BLaER1 treated with 17β-estradiol and CSF1 and Interleukin-3, amounts not matched to agents 10 nM and 100 nM (cell line): ENCODE measurements at regions not wholly inside any gene's neighbourhood (a gene's known extent, or its start where the extent isn't known, plus 50 kb on each side); places are given as distances from the start of the nearest gene placed in this dataset.
A peak's percentile ranks its signal among the peaks of the same experiment; 100 is the strongest.

Experiments used
- H3K27ac ChIP-seq, 11 experiments: shearing (Covaris generic); formaldehyde crosslinking; 2 replicates each; pipeline ENCODE4 v1.8.1; 2022
- H3K27me3 ChIP-seq, 11 experiments: shearing (Covaris generic); formaldehyde crosslinking; 2 replicates each; pipeline ENCODE4 v1.8.1; 2022
- H3K36me3 ChIP-seq, 11 experiments: shearing (Covaris generic); formaldehyde crosslinking; 2 replicates each; pipeline ENCODE4 v1.8.1; 2022
- H3K4me1 ChIP-seq, 10 experiments: shearing (Covaris generic); formaldehyde crosslinking; 2 replicates each; pipeline ENCODE4 v1.8.1; 2022
- H3K4me2 ChIP-seq, 11 experiments: shearing (Covaris generic); formaldehyde crosslinking; 2 replicates each; pipeline ENCODE4 v1.8.1; 2022
- H3K4me3 ChIP-seq, 10 experiments: shearing (Covaris generic); formaldehyde crosslinking; 2 replicates each; pipeline ENCODE4 v1.8.1; 2022
- H3K9ac ChIP-seq, 11 experiments: shearing (Covaris generic); formaldehyde crosslinking; 2 replicates each; pipeline ENCODE4 v1.8.1; 2022
- H3K9me3 ChIP-seq, 11 experiments: shearing (Covaris generic); formaldehyde crosslinking; replicated peaks in 1 of 11; 2 replicates each; pipeline ENCODE4 v1.8.1; 2022
- H4K20me1 ChIP-seq, 11 experiments: shearing (Covaris generic); formaldehyde crosslinking; 2 replicates each; pipeline ENCODE4 v1.8.1; 2022
- Cebpa-rat ChIP-seq, 11 experiments: shearing (Covaris generic); IDR thresholded peaks; 2 replicates each; pipeline ENCODE4 v1.8.1; 2022

DNA sequence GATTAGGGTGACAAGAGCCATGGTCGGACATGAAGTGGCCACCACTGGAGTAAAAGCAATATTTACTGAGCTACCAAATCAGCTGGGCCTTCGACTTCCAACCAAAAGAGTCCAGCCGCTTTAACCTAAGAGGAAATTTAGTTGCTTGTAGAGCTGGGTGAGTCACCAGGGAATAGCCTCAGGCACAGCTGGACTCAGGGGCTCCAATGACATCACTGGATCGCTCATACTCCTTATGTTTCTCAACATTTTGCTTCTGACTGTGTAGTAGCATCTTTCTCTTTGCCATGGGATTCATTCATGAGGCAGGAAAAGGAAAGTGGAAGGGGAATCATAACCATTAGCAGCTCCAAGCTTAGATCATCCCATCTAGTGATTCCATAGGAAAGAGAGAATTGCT lies 664.4 kb downstream of the MATN1 start:
- TF ChIP-seq Cebpa-rat (IDR thresholded peaks at IDR 0.05) = no peak
- no peaks in the 10 kb centered on the region for H3K27me3 ChIP-seq
- peak overlapping the region in 1 of 11 experiments; percentile 40; a peak in 1 of 22 replicates for H3K4me2 ChIP-seq
- no peaks in the 10 kb centered on the region for H3K36me3 ChIP-seq
- H3K4me3 ChIP-seq = no peak overlapping the region
- H3K9me3 ChIP-seq = no peaks in the 10 kb centered on the region
- H4K20me1 ChIP-seq = no peaks in the 10 kb centered on the region
- H3K27ac ChIP-seq = no peak overlapping the region
- peaks cover 0 to 31% (median 4%) of the 10 kb centered on the region in 10 experiments; a peak in 9 of 20 replicates for H3K4me1 ChIP-seq
- no peak overlapping the region for H3K9ac ChIP-seq

- Histone ChIP-seq H3K9me3 (no peaks in the 10 kb centered on the region), H3K27me3 (no peaks in the 10 kb centered on the region), H3K36me3 (no peaks in the 10 kb centered on the region), H4K20me1 (no peaks in the 10 kb centered on the region), H3K4me3 (no peak overlapping the region), H3K9ac (no peak overlapping the region), H3K27ac (no peak overlapping the region), H3K4me1 (peaks cover 0 to 4% (median 0%) of the 10 kb centered on the region in 10 experiments; a peak in 1 of 20 replicates), H3K4me2 (no peak overlapping the region)
- no peak for TF ChIP-seq Cebpa-rat (IDR thresholded peaks at IDR 0.05)
These were observed 669.3 kb downstream of the MATN1 start for GRCh38 chr1:30054126-30054525.

DNA sequence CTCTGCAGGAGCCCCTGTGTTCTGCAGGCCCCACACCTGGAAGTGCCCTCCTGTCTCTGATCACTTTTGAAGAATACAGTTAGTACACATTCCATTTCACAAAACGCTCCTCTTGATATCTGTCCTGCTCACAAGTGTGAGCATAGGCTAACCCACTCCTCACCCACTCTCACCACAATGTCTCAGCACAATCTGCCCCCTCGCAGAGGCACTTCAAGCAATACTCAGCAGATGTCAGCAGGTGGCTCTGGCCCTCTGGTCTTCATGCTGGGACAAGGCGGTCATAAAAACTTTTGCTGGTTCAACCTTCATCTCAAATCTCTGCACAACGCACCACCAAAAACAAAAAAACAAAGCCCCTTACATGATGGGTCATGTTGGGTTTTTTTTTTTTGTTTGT lies 671.2 kb downstream of the MATN1 start:
- Histone ChIP-seq H3K36me3 (no peaks in the 10 kb centered on the region), H3K27ac (no peak overlapping the region), H3K9ac (no peak overlapping the region), H3K4me3 (no peak overlapping the region), H3K4me1 (no peaks in the 10 kb centered on the region), H4K20me1 (no peaks in the 10 kb centered on the region), H3K9me3 (no peaks in the 10 kb centered on the region), H3K27me3 (no peaks in the 10 kb centered on the region), H3K4me2 (no peak overlapping the region)
- TF ChIP-seq Cebpa-rat (IDR thresholded peaks at IDR 0.05) = no peak

DNA sequence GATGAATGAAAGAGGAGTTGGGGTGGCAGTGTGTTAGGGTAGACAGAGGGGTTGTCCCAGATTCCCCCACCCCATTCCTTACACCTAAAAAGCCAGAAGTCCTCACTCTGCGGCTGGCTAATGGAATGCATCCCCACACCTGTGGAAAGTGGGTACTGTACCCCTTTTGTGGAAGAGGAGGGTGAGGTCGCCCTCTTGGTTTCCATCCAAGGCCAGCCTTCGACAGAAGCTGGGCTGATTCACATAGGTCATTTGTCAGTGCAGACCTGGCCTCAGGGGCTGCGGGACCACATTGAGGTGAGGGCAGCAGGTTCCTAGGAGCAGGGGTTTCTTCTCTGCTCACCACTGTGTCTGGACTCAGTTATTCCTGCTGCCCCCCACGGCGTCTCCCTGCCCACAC lies 671.6 kb downstream of the MATN1 start:
- Histone ChIP-seq H3K4me2 (no peak overlapping the region), H3K9ac (no peak overlapping the region), H3K27me3 (no peaks in the 10 kb centered on the region), H4K20me1 (no peaks in the 10 kb centered on the region), H3K9me3 (no peaks in the 10 kb centered on the region), H3K4me1 (no peaks in the 10 kb centered on the region), H3K4me3 (no peak overlapping the region), H3K27ac (no peak overlapping the region), H3K36me3 (no peaks in the 10 kb centered on the region)
- no peak for TF ChIP-seq Cebpa-rat (IDR thresholded peaks at IDR 0.05)

DNA sequence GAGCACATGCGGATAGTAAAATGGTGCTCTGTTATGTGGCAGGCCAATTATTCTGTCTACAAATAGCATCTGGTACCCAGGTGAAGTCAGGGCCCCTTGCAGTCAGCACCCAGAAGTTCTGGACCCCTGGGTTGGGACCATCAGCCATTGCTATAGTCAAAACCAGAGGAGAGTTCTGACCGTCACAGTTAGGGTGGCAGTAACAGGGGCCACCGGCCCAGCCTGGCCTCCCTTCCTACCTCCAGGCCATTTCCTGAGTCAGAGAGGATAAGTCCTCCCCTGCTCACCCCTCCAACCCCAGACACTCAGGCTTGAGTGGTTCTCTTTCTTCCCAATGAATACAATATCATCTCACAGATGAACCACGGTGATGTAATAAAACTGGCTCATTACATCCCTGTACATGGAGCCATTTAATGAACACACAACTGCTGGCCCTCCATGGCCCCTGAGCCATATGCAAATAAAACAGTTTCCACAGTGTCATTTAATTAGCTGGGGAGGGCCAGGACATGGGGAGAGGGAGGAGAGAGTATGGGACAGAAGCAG lies 673.6 kb downstream of the MATN1 start:
- no peak overlapping the region for H3K4me3 ChIP-seq
- no peak overlapping the region for H3K27ac ChIP-seq
- no peaks in the 10 kb centered on the region for H4K20me1 ChIP-seq
- no peak overlapping the region for H3K4me2 ChIP-seq
- no peaks in the 10 kb centered on the region for H3K27me3 ChIP-seq
- H3K4me1 ChIP-seq = peaks cover 0 to 3% (median 0%) of the 10 kb centered on the region in 10 experiments; a peak in 3 of 20 replicates
- TF ChIP-seq Cebpa-rat (IDR thresholded peaks at IDR 0.05) = no peak
- no peaks in the 10 kb centered on the region for H3K36me3 ChIP-seq
- H3K9ac ChIP-seq = no peak overlapping the region
- H3K9me3 ChIP-seq = no peaks in the 10 kb centered on the region

GRCh38 chr1:30048905-30049304 lies 674.5 kb downstream of the MATN1 start:
- Histone ChIP-seq H4K20me1 (no peaks in the 10 kb centered on the region), H3K4me3 (no peak overlapping the region), H3K36me3 (no peaks in the 10 kb centered on the region), H3K9me3 (peaks cover 2 to 6% (median 3%) of the 10 kb centered on the region in 11 experiments; a peak in 20 of 22 replicates), H3K27me3 (no peaks in the 10 kb centered on the region), H3K9ac (no peak overlapping the region), H3K4me1 (peaks cover 0 to 7% (median 0%) of the 10 kb centered on the region in 10 experiments; a peak in 3 of 20 replicates), H3K4me2 (no peak overlapping the region), H3K27ac (no peak overlapping the region)
- no peak for TF ChIP-seq Cebpa-rat (IDR thresholded peaks at IDR 0.05)

DNA sequence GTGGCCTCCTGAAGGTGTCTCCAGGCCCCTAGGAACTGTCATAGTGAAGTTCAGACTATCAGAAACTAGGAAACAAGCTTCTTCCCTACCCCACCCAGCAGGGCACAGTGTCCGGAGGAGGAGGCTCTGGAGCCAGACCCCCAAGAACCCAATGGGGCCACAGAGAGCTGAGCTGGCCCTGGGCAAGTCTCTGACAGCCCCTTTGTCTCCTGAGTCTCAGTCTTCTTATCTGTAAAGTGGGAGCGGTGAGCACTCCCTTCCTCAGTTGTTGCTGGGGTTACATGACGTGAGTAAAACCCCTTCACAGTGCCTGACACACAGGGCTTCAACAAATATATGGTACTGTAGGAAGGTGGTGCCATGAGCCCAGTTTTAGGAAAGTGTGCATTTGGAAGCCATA lies 675.8 kb downstream of the MATN1 start:
- Histone ChIP-seq H3K27me3 (no peaks in the 10 kb centered on the region), H3K9ac (no peak overlapping the region), H3K4me2 (no peak overlapping the region), H4K20me1 (no peaks in the 10 kb centered on the region), H3K27ac (no peak overlapping the region), H3K4me1 (peaks cover 0 to 7% (median 0%) of the 10 kb centered on the region in 10 experiments; a peak in 3 of 20 replicates), H3K36me3 (no peaks in the 10 kb centered on the region; a peak in 2 of 22 replicates), H3K9me3 (peaks cover 15 to 19% (median 16%) of the 10 kb centered on the region in 11 experiments), H3K4me3 (no peak overlapping the region)
- TF ChIP-seq Cebpa-rat (IDR thresholded peaks at IDR 0.05) = no peak

GRCh38 chr1:30046751-30047150 lies 676.6 kb downstream of the MATN1 start:
- Histone ChIP-seq H3K4me1 (peaks cover 0 to 7% (median 0%) of the 10 kb centered on the region in 10 experiments; a peak in 3 of 20 replicates), H3K36me3 (peaks cover 0 to 6% (median 0%) of the 10 kb centered on the region in 11 experiments; a peak in 2 of 22 replicates), H3K27ac (no peak overlapping the region), H3K4me3 (no peak overlapping the region), H3K27me3 (no peaks in the 10 kb centered on the region), H3K9me3 (peaks cover 23 to 27% (median 24%) of the 10 kb centered on the region in 11 experiments), H3K4me2 (no peak overlapping the region), H4K20me1 (no peaks in the 10 kb centered on the region), H3K9ac (no peak overlapping the region)
- TF ChIP-seq Cebpa-rat (IDR thresholded peaks at IDR 0.05) = no peak

DNA sequence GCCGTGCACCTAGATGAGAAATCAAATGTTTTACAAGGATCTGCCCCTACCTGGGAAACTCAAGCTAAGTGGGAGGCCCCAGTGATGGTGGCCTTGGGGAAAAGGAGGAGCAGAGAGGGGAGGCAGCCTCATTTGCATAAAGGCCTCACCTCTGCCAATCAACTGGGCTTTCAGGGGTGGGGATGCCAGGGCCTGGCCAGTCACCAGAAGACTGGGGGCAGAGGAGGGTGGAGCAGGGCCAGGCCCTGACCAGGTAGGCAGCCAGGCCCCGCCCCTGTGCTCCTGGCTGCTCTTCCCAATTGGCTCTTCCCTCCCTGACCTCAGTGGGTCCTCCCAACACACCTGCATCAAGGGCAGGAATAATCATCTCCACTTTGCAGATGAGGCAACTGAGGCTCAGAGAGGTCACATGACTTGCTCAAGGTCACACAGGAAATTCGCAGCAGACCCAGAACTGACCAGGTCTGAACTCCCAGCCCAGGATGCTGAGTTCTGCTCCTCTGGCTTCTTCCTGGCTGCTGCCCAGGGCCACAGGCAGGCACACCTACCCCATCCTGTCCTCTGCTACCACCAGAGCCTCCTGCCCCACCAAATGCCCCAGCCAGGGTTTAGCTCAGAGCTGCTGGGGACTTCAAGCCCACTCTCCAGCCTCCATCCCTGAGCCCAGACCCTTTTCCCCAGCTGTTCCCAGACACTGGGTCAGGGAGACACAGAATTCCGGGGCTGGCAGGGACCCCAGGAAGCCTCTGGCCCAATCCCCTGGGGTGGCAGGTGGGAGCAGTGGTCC lies 677.9 kb downstream of the MATN1 start:
- no peaks in the 10 kb centered on the region for H3K27me3 ChIP-seq
- H3K4me3 ChIP-seq = no peak overlapping the region
- H3K4me1 ChIP-seq = peaks cover 0 to 7% (median 0%) of the 10 kb centered on the region in 10 experiments; a peak in 3 of 20 replicates
- H4K20me1 ChIP-seq = no peaks in the 10 kb centered on the region
- no peak for TF ChIP-seq Cebpa-rat (IDR thresholded peaks at IDR 0.05)
- no peak overlapping the region for H3K9ac ChIP-seq
- peaks cover 25 to 32% (median 28%) of the 10 kb centered on the region in 11 experiments for H3K9me3 ChIP-seq
- peaks cover 0 to 6% (median 0%) of the 10 kb centered on the region in 11 experiments; a peak in 2 of 22 replicates for H3K36me3 ChIP-seq
- no peak overlapping the region for H3K27ac ChIP-seq
- no peak overlapping the region; a peak in 1 of 22 replicates for H3K4me2 ChIP-seq
